ENCODE measurements at regions not wholly inside any gene's neighbourhood (a gene's known extent, or its start where the extent isn't known, plus 50 kb on each side); places are given as distances from the start of the nearest gene placed in this dataset.
"Not testable (repeated sequence)": the region's sequence is repeated elsewhere in the genome, so short reads cannot be mapped to it uniquely, and the experiment has no call there.

DNA sequence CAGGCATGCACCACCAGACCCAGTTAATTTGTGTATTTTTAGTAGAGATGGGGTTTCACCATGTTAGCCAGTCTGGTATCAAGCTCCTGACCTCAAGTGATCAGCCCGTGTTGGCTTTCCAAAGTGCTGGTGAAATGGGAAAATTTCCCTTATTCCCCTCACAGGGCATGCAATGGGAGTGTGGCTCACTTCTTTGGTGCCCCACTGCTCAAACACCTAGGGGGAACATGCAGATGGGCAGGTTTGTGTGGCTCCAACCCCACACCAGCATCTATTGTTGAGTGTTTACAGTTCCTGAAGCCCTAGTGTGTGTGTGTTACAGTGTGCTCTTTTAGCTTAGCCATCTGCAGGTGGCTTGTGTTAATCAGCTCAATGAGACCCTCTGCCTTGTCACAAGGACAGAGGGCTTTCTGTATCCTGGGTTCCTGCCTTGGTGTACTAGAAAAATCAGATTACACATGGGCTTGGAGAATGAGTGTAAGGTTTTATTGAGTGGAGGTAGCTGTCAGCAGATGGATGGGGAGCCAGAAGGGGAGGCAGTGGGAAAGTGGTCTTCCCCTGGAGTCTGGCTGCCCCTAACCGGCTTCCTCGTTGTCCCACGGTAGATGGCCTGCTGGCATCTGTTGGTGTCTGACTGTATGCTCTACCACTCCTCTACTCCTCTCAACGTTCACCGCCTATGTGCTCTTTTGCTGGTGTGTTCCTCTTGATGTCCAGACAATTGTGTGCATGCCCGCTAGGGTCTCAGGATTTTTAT lies 248.1 kb upstream of the CBLB start:
- DNase-seq (ENCODE audit: low spot score) (no peak), FAIRE-seq (no peak)

DNA sequence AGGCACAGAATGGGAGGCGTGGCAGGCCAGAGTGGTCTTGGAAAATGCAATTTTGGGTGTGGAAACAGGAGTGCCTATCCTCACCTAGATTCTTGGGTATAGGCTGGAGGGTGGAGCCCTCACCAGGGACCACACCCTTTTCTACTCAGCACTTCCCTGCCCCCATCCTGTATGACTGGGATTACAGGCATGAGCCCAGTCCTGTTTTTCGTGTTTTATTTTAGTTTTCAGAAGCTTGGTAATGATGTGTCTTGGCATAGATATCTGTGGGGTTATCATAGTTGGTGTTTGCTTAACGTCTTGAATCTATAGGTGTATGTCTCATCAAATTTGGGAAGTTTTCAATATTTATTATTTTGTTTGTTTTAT lies 248.7 kb upstream of the CBLB start:
- FAIRE-seq (no peak), DNase-seq (ENCODE audit: low spot score) (no peak)

DNA sequence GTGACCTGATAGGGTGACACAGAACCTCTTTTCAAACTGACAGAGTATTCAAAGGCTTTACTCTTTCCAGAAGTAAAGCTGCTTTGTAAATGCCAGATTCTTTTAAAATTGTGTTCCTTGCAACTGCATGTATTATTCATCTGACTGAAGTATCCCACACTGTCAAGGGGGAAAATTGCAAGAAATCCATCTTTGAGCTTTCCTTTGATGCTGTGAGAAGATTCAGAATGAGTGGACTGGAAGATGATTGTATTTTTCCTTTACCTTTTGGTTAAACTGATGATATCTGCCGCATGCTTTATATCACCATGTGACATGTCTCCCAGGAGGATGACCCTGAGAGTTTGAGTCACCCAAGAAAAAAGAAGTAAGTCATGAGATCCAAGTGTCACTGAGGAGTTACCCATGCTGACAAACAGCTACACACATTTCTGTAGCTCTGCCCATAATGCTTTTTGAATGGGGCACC lies 250.8 kb upstream of the CBLB start:
- DNase-seq (ENCODE audit: low spot score) (no peak), FAIRE-seq (no peak)

DNA sequence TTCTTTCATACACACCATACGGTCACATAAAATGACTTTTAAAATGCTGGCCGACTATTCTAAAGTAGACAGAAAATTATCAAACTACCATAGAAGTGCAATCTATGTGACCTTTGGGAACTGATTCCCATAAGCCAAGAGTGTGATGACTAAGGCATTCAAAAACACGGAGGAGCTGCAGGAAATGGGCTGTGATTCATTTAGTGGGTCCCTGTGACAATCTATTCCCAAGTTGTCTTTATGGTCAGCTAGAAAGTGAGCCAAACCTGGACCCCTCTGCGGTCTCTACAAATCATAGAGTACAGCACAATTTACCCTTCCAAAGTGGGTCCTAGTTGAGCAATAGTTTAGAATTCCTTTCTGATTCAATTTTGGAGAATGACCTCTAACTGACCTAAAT lies 251.5 kb upstream of the CBLB start:
- peak; percentile 32 for DNase-seq (ENCODE audit: low spot score)

DNA sequence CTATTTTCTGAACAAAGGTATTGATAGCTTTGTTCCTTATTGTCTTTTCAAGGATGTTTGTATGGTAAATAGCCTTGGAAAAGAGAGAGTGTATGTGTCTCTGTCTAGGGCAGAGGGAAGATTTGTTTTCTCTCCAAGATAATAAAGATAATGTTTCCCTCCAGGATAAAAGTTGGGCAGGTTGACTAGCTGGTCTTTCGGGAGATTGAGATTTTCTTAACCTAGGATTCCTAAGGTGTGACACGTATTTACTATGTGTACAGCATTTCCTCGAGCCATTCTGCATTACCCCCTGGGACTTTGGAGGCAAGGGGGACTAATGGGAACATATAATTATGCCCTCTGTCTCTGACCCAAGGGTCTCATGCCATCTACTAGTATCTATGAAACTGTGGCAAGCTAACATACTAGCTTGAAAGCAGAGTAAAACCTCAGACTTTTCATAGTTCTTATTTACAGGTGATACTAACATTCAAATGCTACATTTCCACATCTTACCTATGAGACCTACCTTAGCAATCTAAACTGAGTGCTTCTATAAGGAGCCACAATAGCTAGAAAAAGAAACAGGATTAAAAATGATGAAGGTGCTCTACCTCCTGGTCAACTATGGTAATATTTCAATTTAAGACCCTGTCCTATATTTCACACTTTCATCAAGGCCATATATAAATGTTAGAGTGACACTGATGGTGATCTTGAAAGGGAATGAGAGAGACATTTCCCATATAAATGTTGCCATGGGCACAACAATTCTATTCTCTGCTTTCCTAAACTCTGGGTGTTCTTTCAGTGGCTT lies 252.9 kb upstream of the CBLB start:
- DNase-seq (ENCODE audit: low spot score) (no peak), FAIRE-seq (no peak)

More for the DNA sequence above, 251.5 kb upstream of the CBLB start:
- no peak for FAIRE-seq

DNA sequence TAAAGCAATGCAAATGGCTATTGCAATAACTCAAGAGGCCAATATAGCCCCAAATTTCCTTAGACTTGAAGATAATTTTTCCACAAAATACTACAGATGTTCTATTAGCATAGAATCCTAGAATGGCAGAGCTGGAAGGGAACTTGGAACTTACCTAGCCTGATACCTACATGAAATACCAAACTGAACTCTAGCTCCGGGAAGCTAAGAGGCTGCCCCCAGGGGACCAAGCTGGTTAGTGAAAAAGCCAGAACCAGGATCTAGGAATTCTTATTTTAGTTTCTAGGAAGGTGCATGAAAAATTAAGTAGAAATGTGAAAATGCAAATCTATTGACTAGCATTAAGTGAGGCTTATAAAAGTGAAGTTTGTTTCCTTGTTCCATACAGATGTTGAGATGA lies 256.0 kb upstream of the CBLB start:
- FAIRE-seq: no peak
- DNase-seq (ENCODE audit: low spot score): no peak

DNA sequence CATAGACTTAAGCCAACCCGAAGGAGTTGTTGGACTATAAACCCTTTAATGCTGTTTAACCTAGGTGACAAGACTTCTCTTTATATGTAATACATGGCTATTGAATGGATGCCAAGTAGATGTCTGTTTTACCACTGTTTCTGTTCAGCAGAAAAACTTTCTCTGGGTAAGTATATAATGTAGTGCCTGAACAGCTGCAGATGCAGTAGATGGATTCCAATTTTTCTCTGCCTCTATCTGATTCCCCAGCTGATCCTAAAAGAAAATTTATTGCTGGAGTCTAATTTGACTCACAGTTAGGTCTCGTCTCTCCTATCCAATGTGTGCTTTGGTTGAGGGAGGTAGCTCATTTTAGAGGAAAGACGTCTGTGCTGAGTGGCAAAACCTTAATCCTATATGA lies 256.5 kb upstream of the CBLB start:
- DNase-seq (ENCODE audit: low spot score) (no peak), FAIRE-seq (no peak)

DNA sequence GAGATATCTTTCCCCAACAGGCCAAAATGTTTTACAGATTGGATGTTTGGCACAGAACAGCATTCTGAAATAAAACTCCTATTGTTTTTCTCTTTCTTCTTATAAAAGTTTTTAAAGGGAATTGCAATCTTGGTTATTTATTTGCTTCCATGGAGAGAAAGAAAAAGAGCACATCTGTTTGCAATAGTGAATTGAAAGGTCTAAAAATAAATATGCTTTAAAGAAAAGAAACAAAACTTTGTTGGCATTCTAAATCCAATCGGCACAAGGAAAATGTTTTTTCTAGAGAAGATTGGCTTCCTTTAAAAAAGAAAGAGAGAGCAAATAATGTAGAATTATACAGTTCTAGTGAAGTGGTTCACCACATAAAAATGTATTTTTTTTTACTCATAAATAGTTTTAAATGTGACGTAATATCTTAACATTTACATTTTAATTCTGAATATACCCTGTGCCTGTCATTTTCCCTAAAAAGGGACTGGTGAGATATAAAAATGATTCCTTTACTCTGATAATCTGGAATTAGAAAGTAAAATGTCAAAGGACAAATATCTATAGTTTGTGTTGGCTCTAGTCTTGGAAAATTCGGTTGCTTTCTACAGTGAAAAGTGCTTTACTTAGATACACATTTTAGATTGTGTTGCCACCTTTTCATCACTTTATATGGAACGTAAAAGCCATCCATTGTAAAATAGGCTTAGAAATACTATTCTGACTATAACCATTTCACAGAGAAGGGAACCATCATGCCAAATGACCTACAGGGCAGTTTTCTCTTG lies 257.4 kb upstream of the CBLB start:
- no peak for DNase-seq (ENCODE audit: low spot score)
- FAIRE-seq: no peak

DNA sequence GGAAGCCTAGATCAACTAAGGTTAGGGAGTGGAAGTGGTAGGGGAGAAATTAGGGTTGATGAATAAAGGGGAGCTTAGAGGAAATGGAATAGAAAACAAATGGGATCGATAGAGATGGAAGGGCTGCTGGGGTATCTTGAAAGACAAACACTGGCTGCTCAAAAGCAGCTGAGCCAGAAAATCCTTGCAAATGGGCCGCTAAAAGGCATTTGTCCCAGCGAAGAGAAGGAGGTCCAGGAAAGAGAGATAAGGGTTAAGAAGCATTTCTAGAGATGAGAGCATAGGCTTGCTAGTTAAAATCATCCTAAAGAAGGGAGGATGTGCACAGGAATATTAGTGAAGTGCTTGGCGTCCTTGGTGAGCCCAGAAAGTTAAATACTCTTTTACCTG lies 258.0 kb upstream of the CBLB start:
- DNase-seq (ENCODE audit: low spot score) (no peak), FAIRE-seq (no peak)

DNA sequence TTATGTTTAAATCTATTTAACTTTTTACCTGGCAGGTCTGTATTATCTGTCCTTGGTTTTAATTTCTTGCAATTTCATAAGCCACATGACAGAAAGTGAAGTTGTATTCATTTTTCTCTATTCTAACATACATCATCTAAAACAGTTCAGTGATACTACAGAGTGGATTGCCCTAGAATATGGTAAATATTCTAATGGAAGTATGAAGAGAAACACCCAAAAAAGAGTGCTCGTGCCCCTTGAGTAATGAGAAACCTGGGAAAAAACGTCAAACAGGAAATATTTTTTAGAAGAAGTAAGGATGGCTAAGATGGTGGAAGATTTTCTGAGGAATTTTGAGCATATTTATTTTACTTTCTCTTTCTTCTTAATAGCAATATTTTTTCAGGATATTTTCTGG lies 261.1 kb upstream of the CBLB start:
- no peak for FAIRE-seq
- no peak for DNase-seq (ENCODE audit: low spot score)

DNA sequence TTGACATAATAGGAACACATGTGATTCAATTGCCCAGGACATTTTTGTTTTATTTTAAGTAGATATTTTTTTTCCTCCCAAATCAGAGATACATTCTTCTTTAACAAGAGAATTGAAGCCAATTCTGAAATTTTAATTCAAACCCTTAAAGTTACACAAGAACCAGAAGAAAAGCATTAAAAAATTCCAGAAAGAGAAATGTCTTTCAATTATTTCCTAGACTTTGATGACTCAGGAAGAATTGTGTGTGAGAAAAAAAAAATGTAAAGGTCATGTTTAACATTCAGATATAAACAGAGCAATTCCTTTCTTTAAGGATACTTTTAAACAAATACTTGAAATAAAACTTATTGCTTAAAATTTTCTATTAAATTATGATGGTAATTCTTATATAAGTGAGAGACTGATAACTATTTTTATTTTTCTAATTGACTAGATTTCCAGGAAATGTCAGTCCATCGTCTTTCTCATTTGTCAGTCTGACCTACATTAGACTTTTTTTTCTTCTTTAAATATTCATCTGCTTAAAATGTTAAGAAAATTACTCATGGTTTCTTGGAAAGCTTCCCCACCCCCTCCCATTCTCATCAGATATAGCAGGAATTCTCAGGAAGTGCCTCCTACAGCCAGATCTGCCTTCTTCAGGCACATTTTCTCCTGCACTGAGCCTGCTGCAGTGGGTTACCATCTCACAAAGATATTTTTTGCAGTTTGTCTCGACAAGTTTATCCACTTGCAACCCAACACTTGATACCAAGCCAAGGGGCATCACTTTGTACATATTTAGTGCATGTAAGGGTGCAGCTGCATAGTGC lies 261.8 kb upstream of the CBLB start:
- DNase-seq (ENCODE audit: low spot score) (peak; percentile 31), FAIRE-seq (no peak)

DNA sequence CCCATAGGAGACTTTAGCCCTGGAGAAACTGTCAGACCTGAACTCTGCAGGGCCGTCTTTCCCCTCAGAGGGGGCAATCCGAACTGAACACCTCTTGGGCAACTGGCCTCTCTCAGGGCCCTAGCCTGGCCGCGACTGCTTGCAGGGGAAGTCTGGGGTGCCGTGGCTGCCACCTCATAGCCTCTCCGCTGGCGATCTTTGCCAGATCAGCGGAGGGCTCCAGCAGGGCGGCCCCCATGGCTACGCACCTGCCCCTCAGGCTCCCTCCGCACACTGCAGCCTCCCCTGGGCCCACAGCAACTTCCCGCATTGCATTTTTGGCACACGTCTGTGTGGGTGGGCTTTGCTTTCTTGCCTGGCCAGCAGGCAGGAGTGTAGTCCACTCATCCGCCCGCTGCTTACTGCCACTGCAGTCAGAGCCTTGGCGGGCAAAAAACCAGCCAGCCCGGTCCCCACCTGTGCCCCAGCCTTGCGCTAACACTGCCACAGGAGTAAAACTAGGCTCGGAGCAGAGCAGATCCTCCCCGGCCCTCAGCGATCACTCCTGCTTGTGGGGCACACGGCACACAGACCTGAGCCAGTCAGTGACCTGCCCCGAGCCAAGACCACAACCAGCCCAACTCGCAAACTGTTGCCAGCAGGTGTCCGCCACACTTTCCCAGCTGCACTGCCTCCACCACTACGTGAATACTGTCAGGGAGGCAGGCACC lies 266.8 kb upstream of the CBLB start:
- peak; percentile 27 for FAIRE-seq
- no peak for DNase-seq (ENCODE audit: low spot score)

DNA sequence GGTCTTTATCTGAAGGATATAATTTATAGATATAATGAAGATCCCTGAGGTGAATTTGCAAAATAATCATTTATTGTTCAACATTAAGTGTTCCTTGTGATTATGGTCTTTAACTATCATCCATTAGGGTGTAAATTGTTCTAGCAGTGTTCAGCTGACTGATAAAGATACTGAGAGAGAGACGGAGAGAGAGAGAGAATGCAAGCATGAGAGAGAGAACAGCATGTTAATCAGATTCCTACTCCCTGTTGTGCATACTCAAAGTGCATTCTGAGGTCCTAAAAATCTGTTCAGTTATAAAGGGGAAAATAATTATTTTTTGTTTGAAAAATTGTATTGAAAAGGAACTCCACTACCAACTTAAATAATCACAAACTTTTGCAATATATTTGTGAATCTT lies 271.0 kb upstream of the CBLB start:
- FAIRE-seq: no peak
- no peak for DNase-seq (ENCODE audit: low spot score)

DNA sequence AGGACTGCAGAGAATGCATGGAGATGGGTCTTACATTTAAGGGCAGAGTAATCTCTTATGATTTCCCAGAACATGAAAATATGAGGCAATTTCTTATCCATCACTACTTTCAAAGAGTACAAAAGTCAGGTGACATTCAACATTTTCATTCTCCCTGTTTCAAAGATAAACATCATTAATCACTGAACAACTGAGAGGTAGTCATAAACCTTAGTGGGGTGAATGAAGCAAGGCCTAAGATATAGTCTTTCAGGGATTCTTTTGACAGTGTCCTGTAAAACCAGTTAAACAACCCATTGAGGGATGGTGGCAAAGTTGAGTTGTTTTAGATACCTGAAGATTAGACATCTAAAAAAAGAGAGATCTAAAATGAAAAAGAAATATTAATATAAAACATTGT lies 271.6 kb upstream of the CBLB start:
- DNase-seq (ENCODE audit: low spot score): no peak
- no peak for FAIRE-seq

DNA sequence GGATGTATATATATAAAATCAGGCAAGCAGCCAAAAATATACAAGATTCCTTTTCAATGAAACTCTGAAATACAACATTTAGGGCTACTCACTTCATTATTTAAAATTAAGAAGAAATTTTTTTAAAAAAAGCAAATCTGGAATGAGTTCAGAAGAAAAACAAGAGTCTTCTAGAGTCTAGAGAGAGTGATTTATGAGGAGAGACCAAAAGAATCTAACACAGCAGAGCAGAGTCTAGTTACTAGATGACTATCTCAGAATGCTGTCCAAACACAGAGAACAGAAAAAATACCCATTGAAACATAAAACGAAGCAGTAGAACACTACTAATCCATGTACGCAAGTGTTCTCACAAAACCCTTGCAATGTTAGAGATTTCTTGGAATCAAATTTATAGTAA lies 275.2 kb upstream of the CBLB start:
- FAIRE-seq: no peak
- DNase-seq (ENCODE audit: low spot score): no peak

DNA sequence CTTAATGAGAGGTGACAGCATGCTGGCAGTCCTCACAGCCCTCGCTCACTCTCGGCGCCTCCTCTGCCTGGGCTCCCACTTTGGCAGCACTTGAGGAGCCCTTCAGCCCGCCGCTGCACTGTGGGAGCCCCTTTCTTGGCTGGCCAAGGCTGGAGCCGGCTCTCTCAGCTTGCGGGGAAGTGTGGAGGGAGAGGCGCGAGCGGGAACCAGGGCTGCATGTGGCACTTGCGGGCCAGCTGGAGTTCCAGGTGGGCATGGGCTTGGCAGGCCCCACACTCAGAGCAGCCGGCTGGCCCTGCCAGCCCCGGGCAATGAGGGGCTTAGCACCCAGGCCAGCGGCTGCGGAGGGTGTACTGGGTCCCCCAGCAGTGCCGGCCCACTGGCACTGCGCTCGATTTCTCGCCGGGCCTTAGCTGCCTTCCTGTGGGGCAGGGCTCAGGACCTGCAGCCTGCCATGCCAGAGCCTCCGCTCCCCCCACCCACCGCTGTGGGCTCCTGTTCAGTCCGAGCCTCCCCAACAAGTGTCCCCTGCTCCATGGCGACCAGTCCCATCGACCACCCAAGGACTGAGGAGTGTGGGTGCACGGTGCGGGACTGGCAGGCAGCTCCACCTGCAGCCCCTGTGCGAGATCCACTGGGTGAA lies 279.7 kb upstream of the CBLB start:
- FAIRE-seq; DNase-seq (ENCODE audit: low spot score): not testable (repeated sequence)

DNA sequence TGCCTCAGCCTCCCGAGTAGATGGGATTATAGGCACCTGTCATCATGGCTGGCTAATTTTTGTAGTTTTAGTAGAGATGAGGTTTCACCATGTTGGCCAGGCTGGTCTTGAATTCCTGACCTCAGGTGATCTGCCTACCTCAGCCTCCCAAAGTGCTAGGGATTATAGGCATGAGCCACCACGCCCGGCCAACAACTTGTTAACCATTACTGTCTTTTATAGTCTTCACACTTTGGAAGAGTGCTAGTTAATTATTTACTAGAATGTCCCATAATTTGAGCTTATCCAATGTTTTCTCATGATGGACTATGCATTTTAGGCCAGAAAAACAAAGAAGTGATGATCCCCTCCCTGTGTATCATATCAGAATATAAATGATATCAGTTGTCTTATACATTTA lies 288.6 kb upstream of the CBLB start:
- DNase-seq (ENCODE audit: low spot score): no peak
- no peak for FAIRE-seq

DNA sequence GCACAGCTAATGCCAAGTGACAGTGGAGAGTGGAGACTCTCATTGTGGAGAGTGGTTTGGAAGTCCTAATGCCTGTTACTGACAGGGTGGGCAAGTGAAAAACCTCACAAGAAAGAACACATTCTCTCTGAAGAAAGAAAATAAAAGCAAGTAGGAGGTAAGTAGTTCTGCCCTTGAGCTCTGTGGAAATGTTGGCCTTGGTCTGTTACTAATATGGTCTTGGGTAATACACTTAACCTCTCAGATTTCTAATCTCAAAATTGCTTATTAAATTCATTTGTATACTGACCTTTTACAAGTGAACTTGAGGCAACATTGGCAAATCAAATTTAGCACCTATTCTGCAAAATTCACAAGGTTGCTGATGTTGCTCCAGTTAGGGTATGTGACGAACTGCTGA lies 291.6 kb upstream of the CBLB start:
- no peak for FAIRE-seq
- no peak for DNase-seq (ENCODE audit: low spot score)

DNA sequence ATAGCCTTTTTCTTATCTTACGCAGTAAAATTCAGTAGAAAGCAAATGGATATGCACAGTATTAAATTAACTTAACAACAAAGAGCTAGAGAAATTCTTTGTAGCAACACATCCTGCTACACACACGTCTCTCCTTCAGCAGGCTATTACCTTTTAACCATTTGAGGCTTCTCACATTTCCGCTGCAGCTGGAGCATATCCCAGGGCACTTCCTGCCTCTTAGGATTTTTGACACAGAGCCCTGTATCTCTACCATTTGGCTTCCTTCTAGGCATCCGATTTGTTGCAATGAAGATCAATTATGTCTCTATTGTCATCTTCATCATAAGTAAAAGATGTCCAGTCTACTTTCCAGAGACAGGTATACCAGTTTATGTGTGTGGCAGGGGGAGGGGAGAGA lies 292.4 kb upstream of the CBLB start:
- FAIRE-seq (no peak), DNase-seq (ENCODE audit: low spot score) (no peak)

DNA sequence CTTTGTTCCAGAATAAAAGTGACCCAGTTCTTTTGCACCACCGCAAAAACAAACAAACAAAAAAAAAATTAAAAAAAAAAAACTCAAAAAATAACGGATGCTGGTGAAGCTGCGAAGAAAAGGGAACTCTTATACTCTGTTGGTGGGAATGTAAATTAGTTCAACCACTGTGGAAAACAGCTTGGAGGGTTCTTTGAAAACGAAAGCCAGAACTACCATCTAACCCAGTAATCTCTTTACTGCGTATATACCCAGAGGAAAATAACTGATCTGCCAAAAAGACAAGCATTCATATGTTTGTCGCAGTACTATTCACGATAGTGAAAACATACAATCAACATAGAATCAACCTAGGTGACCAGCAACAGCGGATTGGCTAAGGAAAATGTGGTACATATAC lies 298.9 kb upstream of the CBLB start:
- DNase-seq (ENCODE audit: low spot score) (no peak), FAIRE-seq (no peak)

All from urothelium cell line (cell line).